Subcutaneous abdominal adipose tissue (tissue), 5 donors: ENCODE measurements at regions not wholly inside any gene's neighbourhood (a gene's known extent, or its start where the extent isn't known, plus 50 kb on each side); places are given as distances from the start of the nearest gene placed in this dataset.
"Not testable (repeated sequence)": the region's sequence is repeated elsewhere in the genome, so short reads cannot be mapped to it uniquely, and the experiment has no call there.

Experiments used
- H3K27ac ChIP-seq: one replicate; pipeline ENCODE4 v1.7.0; 2013; ENCODE audit warnings: low read depth, mild to moderate bottlenecking, inconsistent platforms, low read length, moderate library complexity
- H3K27me3 ChIP-seq, 5 donors: one replicate each; pipeline ENCODE4 v1.7.0; 2013; ENCODE audit warnings: low read length in 5 of 5, inconsistent platforms in 1 of 5; ENCODE audit not compliant: control insufficient read depth in 5 of 5, insufficient read depth in 4 of 5
- H3K36me3 ChIP-seq, 5 donors: one replicate each; pipeline ENCODE4 v1.7.0; 2013; ENCODE audit warnings: low read length in 5 of 5; ENCODE audit not compliant: control insufficient read depth in 5 of 5, insufficient read depth in 5 of 5
- H3K4me1 ChIP-seq, 5 donors: one replicate each; pipeline ENCODE4 v1.7.0; 2013; ENCODE audit warnings: low read length in 5 of 5, mild to moderate bottlenecking in 3 of 5, moderate library complexity in 1 of 5; ENCODE audit not compliant: control insufficient read depth in 5 of 5, insufficient read depth in 5 of 5
- H3K4me3 ChIP-seq, 5 donors: one replicate each; pipeline ENCODE4 v1.7.0; 2013; ENCODE audit warnings: low read length in 5 of 5, low read depth in 1 of 5
- H3K9ac ChIP-seq, 5 donors: one replicate each; pipeline ENCODE4 v1.7.0; 2013; ENCODE audit warnings: low read length in 5 of 5, mild to moderate bottlenecking in 4 of 5, moderate library complexity in 3 of 5
- H3K9me3 ChIP-seq, 5 donors: one replicate each; pipeline ENCODE4 v1.7.0; 2013; ENCODE audit warnings: low read length in 5 of 5; ENCODE audit not compliant: control insufficient read depth in 5 of 5
- donor health status: healthy.
- donor health status: healthy.
- donor health status: healthy.
- donor health status: healthy.
- donor health status: healthy.

- no peak overlapping the region for H3K27ac ChIP-seq
- no peak overlapping the region for H3K9ac ChIP-seq
- H3K4me1 ChIP-seq: peaks cover 0 to 12% (median 6%) of the 10 kb centered on the region in 5 donors
- H3K27me3 ChIP-seq: no peaks in the 10 kb centered on the region
- H3K4me3 ChIP-seq: no peak overlapping the region
- no peaks in the 10 kb centered on the region for H3K9me3 ChIP-seq
- H3K36me3 ChIP-seq: no peaks in the 10 kb centered on the region
Observed at GRCh38 chr1:172938681-172939080, 112.1 kb downstream of the TNFSF18 start.

- Histone ChIP-seq H3K4me1 (peaks cover 0 to 4% (median 0%) of the 10 kb centered on the region in 5 donors), H3K27ac (no peak overlapping the region), H3K9ac (no peak overlapping the region), H3K27me3 (no peaks in the 10 kb centered on the region), H3K36me3 (no peaks in the 10 kb centered on the region), H3K4me3 (no peak overlapping the region), H3K9me3 (no peaks in the 10 kb centered on the region)
Observed at GRCh38 chr1:172939475-172939874, 111.3 kb downstream of the TNFSF18 start.

GRCh38 chr1:172940174-172940855 is 110.4 kb downstream of the TNFSF18 start:
- H3K27me3 ChIP-seq: no peaks in the 10 kb centered on the region
- H3K9ac ChIP-seq: no peak overlapping the region
- no peaks in the 10 kb centered on the region for H3K4me1 ChIP-seq
- H3K9me3 ChIP-seq: no peaks in the 10 kb centered on the region
- H3K36me3 ChIP-seq: no peaks in the 10 kb centered on the region
- no peak overlapping the region for H3K27ac ChIP-seq
- no peak overlapping the region for H3K4me3 ChIP-seq

GRCh38 chr1:172941471-172941870 is 109.3 kb downstream of the TNFSF18 start:
- no peak overlapping the region for H3K4me3 ChIP-seq
- no peak overlapping the region for H3K9ac ChIP-seq
- H3K36me3 ChIP-seq: no peaks in the 10 kb centered on the region
- no peak overlapping the region for H3K27ac ChIP-seq
- H3K27me3 ChIP-seq: no peaks in the 10 kb centered on the region
- no peaks in the 10 kb centered on the region for H3K4me1 ChIP-seq
- no peaks in the 10 kb centered on the region for H3K9me3 ChIP-seq

- H3K27ac ChIP-seq: no peak overlapping the region
- no peaks in the 10 kb centered on the region for H3K9me3 ChIP-seq
- H3K27me3 ChIP-seq: no peaks in the 10 kb centered on the region
- no peak overlapping the region for H3K9ac ChIP-seq
- H3K4me3 ChIP-seq: no peak overlapping the region
- H3K36me3 ChIP-seq: no peaks in the 10 kb centered on the region
- no peaks in the 10 kb centered on the region for H3K4me1 ChIP-seq
Observed at GRCh38 chr1:172941945-172942344, 108.8 kb downstream of the TNFSF18 start.

- H3K4me3 ChIP-seq, H3K4me1 ChIP-seq, H3K27ac ChIP-seq, H3K9ac ChIP-seq, H3K27me3 ChIP-seq, H3K9me3 ChIP-seq, H3K36me3 ChIP-seq: not testable (repeated sequence)
Observed at GRCh38 chr1:172943138-172943537, 107.6 kb downstream of the TNFSF18 start.

- H3K27me3 ChIP-seq: no peaks in the 10 kb centered on the region
- no peak overlapping the region for H3K27ac ChIP-seq
- H3K4me1 ChIP-seq: peaks cover 0 to 9% (median 0%) of the 10 kb centered on the region in 5 donors
- no peaks in the 10 kb centered on the region for H3K9me3 ChIP-seq
- no peak overlapping the region for H3K4me3 ChIP-seq
- no peak overlapping the region for H3K9ac ChIP-seq
- H3K36me3 ChIP-seq: no peaks in the 10 kb centered on the region
Observed at GRCh38 chr1:172944931-172945330, 105.8 kb downstream of the TNFSF18 start.

- Histone ChIP-seq H3K36me3 (no peaks in the 10 kb centered on the region), H3K4me1 (peaks cover 0 to 9% (median 0%) of the 10 kb centered on the region in 5 donors), H3K9ac (no peak overlapping the region), H3K4me3 (no peak overlapping the region), H3K27me3 (no peaks in the 10 kb centered on the region), H3K9me3 (no peaks in the 10 kb centered on the region), H3K27ac (no peak overlapping the region)
Observed at GRCh38 chr1:172946814-172947507, 103.8 kb downstream of the TNFSF18 start.

- Histone ChIP-seq H3K36me3 (no peaks in the 10 kb centered on the region), H3K4me3 (no peak overlapping the region), H3K27me3 (no peaks in the 10 kb centered on the region), H3K27ac (no peak overlapping the region), H3K9me3 (no peaks in the 10 kb centered on the region), H3K9ac (no peak overlapping the region), H3K4me1 (peaks cover 0 to 9% (median 0%) of the 10 kb centered on the region in 5 donors)
Observed at GRCh38 chr1:172948457-172948856, 102.3 kb downstream of the TNFSF18 start.

- no peaks in the 10 kb centered on the region for H3K36me3 ChIP-seq
- peaks cover 0 to 9% (median 0%) of the 10 kb centered on the region in 5 donors for H3K4me1 ChIP-seq
- no peak overlapping the region for H3K27ac ChIP-seq
- H3K9ac ChIP-seq: no peak overlapping the region
- H3K4me3 ChIP-seq: no peak overlapping the region
- no peaks in the 10 kb centered on the region for H3K27me3 ChIP-seq
- H3K9me3 ChIP-seq: no peaks in the 10 kb centered on the region
Observed at GRCh38 chr1:172949096-172949495, 101.6 kb downstream of the TNFSF18 start.
